IPS-18c (cell line): ENCODE measurements at regions not wholly inside any gene's neighbourhood (a gene's known extent, or its start where the extent isn't known, plus 50 kb on each side); places are given as distances from the start of the nearest gene placed in this dataset.

Source experiments
- H3K4me3 ChIP-seq: 2 replicates; pipeline ENCODE4 v1.7.0; 2013; ENCODE audit warnings: low read depth, mild to moderate bottlenecking, low read length, moderate library complexity; ENCODE audit not compliant: insufficient read depth
- H3K9me3 ChIP-seq: one replicate; pipeline ENCODE4 v1.6.1; 2013; ENCODE audit warnings: mild to moderate bottlenecking, low read length, moderate library complexity; ENCODE audit not compliant: control insufficient read depth, insufficient read depth

GRCh38 chr11:80188076-80188627 lies 747.3 kb upstream of the TENM4 start:
- H3K9me3 ChIP-seq: no peaks in the 10 kb centered on the region
- H3K4me3 ChIP-seq: no peak overlapping the region

DNA sequence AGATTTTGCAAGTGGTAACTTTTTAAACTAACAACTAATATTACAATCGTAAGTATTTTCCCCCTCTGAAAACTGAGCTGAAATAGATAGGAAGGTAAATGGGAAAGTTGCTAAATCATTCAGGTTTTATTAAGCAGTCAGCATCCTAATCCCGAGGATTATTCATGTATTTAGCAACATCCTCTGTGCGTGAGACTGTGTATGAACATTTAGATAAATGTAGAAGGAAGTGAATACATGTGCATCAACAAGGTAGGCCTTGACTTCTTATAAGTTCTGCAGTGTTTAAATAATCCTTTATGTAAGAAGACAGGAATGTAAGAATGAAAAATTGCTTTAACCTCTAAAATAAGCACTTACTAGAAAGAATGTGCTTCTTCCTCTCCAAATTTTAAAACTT lies 745.9 kb upstream of the TENM4 start:
- Histone ChIP-seq H3K9me3 (no peaks in the 10 kb centered on the region), H3K4me3 (no peak overlapping the region)

DNA sequence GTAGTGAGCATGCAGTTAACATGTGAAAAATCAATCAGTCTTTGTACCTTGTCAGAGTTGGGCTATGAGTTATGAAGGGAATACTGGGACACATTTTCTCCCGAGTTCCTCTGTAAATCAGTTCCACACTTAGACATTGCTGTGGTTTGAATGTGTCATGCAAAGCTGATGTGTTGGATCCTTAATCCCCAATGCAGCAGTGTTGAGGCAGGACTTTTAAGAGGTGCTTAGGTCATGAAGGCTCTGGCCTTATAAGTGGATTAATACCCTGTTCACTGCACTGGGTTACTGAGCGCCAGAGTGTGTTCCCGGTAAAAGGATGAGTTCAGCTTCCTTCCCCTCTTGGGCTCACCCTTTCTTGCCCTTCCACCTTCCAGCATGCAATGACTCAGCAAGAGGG lies 742.1 kb upstream of the TENM4 start:
- no peak overlapping the region for H3K4me3 ChIP-seq

DNA sequence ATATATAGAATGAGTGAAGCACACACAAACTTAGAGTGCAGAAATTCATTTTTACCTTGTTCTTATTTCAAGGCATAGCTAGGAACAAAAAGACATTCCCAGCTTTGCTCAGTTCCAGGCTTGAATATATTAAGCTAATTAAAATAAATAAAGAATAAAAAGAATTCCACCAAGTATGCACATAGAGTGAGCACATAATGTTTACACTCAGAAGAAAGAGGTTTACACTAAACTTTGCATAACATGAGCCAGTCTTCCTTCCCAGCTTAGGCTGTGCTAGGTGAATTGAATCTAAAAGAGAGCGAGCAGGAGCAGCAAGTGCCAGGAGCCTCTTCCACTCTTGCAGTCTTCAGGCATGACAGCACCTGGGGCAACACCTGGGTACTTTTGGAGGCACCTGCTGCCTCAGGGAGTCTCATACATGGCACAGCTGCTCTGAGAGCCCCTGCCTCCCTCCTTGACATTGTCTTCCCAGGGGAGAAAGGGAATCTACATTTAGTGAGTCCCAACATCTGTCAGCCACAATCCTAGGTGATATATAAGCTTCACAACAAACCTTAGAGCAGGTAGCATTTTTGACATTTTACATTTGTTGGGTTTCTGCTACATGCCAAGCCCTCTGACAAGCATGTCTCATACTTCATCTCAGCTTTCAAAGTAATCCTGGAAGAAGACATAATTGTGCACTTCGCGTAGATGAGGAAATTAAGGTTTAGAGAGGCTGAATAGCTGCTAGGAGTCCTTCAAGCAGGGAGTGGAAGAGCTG lies 732.7 kb upstream of the TENM4 start:
- no peaks in the 10 kb centered on the region for H3K9me3 ChIP-seq
- H3K4me3 ChIP-seq: no peak overlapping the region

More for the DNA sequence above, 742.1 kb upstream of the TENM4 start:
- no peaks in the 10 kb centered on the region for H3K9me3 ChIP-seq

GRCh38 chr11:80168796-80169195 lies 728.0 kb upstream of the TENM4 start:
- no peaks in the 10 kb centered on the region for H3K9me3 ChIP-seq

GRCh38 chr11:80167766-80168165 lies 726.9 kb upstream of the TENM4 start:
- H3K4me3 ChIP-seq: no peak overlapping the region

More at GRCh38 chr11:80168796-80169195, 728.0 kb upstream of the TENM4 start:
- no peak overlapping the region for H3K4me3 ChIP-seq

GRCh38 chr11:80165744-80166143 lies 724.9 kb upstream of the TENM4 start:
- Histone ChIP-seq H3K9me3 (no peaks in the 10 kb centered on the region), H3K4me3 (no peak overlapping the region)

More at GRCh38 chr11:80167766-80168165, 726.9 kb upstream of the TENM4 start:
- H3K9me3 ChIP-seq: no peaks in the 10 kb centered on the region

- no peak overlapping the region for H3K4me3 ChIP-seq
- H3K9me3 ChIP-seq: no peaks in the 10 kb centered on the region
Measured at GRCh38 chr11:80163441-80163840, 722.6 kb upstream of the TENM4 start.

- Histone ChIP-seq H3K4me3 (no peak overlapping the region), H3K9me3 (no peaks in the 10 kb centered on the region)
Measured at GRCh38 chr11:80163011-80163410, 722.2 kb upstream of the TENM4 start.

GRCh38 chr11:80162387-80162786 lies 721.6 kb upstream of the TENM4 start:
- H3K9me3 ChIP-seq: no peaks in the 10 kb centered on the region
- no peak overlapping the region for H3K4me3 ChIP-seq

DNA sequence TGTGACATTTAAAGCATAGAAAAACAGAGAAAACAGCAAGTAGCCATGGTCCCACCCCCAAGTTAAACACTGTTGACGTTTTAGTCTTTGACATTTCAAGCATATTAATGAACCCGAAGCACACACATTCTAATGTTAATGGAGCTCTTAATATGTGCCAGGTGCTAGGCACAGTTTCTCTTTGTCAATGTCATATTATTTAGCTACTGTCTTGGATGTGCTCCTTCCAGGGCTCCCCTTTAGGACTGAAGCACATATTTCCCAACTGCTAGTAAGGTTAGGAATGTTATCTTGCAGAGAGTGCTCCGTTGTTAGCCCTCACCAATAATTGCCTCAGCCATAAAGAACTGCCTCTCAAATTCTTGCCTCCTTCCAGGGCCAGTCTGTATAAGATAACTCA lies 716.6 kb upstream of the TENM4 start:
- Histone ChIP-seq H3K4me3 (no peak overlapping the region), H3K9me3 (no peaks in the 10 kb centered on the region)

DNA sequence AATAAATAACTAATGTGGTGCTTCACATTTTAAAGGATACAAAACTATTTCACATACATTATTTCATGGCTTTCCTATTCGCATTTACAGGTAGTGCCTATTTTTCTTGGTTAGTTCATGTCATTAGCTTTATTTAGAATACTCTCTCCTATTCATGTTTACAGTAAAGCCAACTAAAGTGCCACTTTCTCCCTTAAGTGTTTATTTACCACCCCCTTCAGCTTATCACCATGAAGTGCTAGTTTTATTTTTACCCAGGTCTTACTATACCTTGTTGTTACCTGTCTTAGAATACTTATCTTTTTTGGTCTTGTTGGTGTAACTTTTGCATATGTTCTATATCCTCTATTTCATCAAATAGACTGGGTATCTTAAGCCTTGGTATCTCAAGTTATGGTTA lies 715.2 kb upstream of the TENM4 start:
- Histone ChIP-seq H3K4me3 (no peak overlapping the region), H3K9me3 (no peaks in the 10 kb centered on the region)

DNA sequence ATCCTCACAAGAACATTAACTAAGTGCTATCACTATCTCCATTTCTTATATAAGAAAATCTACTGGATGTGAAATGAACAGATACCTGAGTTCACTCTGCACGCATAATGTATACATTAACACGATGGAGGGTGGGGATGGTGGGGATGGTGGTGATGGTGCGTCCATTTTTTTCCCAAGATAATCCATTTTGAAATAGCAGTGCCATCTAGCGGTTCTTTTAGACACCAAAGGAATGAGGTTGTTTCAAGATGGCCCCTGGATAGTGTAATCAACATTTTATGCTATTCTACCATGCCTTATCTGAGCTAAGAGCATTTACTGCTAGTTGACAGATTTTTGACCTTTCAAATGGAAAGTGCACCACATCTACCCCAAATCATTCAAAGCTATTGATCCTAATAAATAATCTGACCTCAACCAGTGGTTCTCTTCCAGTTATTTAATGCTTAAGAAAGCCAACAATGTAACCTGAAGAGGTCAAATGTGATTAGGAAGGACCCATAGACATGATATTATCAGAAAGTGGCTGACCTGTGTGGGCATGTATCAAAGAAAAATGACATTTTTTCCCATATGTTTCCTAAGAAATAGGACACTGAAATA lies 714.7 kb upstream of the TENM4 start:
- Histone ChIP-seq H3K9me3 (no peaks in the 10 kb centered on the region), H3K4me3 (no peak overlapping the region)

- H3K4me3 ChIP-seq: no peak overlapping the region
Measured at GRCh38 chr11:80146232-80146631, 705.4 kb upstream of the TENM4 start.

GRCh38 chr11:80144897-80145594 lies 704.2 kb upstream of the TENM4 start:
- H3K9me3 ChIP-seq: no peaks in the 10 kb centered on the region
- no peak overlapping the region for H3K4me3 ChIP-seq

More at GRCh38 chr11:80146232-80146631, 705.4 kb upstream of the TENM4 start:
- H3K9me3 ChIP-seq: no peaks in the 10 kb centered on the region

DNA sequence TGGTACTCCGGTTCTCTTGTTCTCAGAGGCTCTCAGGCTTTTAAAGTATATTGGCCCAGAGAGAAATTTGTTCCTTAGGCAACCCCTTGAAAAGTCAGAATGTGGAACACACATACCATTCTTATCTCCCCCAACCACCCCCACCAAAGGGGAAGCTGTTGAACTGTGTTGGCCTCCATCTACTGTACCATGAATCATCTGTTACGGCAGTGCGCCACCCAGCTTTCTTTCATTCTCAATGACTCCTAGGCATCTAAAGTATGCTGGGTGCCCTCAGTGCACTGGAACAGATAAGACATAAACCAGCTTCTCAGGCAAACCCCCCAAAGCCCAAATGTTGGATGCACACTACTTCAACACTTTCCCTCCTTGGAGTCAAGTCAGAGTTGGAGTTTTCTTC lies 696.2 kb upstream of the TENM4 start:
- H3K4me3 ChIP-seq: no peak overlapping the region
- peaks cover 3% of the 10 kb centered on the region for H3K9me3 ChIP-seq

- Histone ChIP-seq H3K4me3 (no peak overlapping the region), H3K9me3 (no peaks in the 10 kb centered on the region)
Measured at GRCh38 chr11:80129396-80129795, 688.6 kb upstream of the TENM4 start.

DNA sequence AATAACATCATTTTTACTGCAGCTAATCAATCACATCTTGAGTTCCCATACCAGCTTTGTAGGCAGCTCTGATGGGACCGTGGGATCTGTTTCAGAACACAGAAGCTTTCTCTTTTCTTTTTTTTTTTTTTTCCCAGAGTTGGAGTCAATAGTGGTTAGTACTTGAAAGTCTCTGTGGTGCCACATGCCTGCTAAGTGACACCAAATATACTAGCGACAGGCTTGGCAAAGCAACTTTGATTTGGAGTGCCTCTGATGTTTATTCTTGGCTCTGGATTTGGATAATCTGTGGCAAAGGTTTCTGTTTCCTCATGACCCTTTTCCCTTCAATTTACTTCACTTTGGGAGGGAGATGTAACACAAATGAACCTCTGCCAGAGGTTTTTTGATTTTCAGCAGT lies 681.4 kb upstream of the TENM4 start:
- Histone ChIP-seq H3K9me3 (no peaks in the 10 kb centered on the region), H3K4me3 (no peak overlapping the region)
